IMR-90 (cell line): ENCODE measurements at regions not wholly inside any gene's neighbourhood (a gene's known extent, or its start where the extent isn't known, plus 50 kb on each side); places are given as distances from the start of the nearest gene placed in this dataset.

ENCODE experiments used
- ATAC-seq: fragments of 200-7000 bp; cut with Tn5 transposase; 2 replicates; pipeline ENCODE4 v1.9.1; 2020; ENCODE audit warnings: low read depth, mild to moderate bottlenecking, moderate library complexity
- BruUV-seq: library from RNA; stranded (reverse); fragments of 400-500 nt; replicated peaks from 2 replicates; lab custom pipeline; 2021; lab: Mats Ljungman, UMichigan
- CTCF ChIA-PET: fragments of 300-600 bp; formaldehyde crosslinking; extraction: SDS; loops from one replicate; lab custom pipeline; 2021; ENCODE audit warnings: antibody characterized with exemption; lab: Yijun Ruan, JAX
- POLR2A ChIA-PET: fragments of 300-600 bp; sonication (Branson Sonifier 250); formaldehyde crosslinking; loops from one replicate; lab custom pipeline; 2022; ENCODE audit warnings: antibody characterized with exemption; ENCODE audit not compliant: unreplicated experiment; lab: Charles Lee
- DNase-seq: peaks from one replicate; pipeline ENCODE4 v3.0.0; 2013
- H2AFZ ChIP-seq: replicated peaks from 2 replicates; pipeline ENCODE3; 2013; ENCODE audit warnings: low read length, mild to moderate bottlenecking; ENCODE audit not compliant: poor library complexity
- H2AK5ac ChIP-seq: 2 replicates; pipeline ENCODE4 v1.6.1; 2013; ENCODE audit warnings: low read depth, low read length, inconsistent platforms
- H2AK9ac ChIP-seq: replicated peaks from 2 replicates; pipeline ENCODE3; 2013; ENCODE audit warnings: mild to moderate bottlenecking, low read depth, low read length, moderate library complexity; ENCODE audit not compliant: poor library complexity
- H2BK120ac ChIP-seq: 2 replicates; pipeline ENCODE4 v1.6.1; 2013; ENCODE audit warnings: low read depth, low read length, inconsistent platforms
- H2BK15ac ChIP-seq: 3 replicates; pipeline ENCODE4 v1.6.1; 2013; ENCODE audit warnings: low read depth, low read length, inconsistent platforms
- H2BK20ac ChIP-seq: 2 replicates; pipeline ENCODE4 v1.6.1; 2013; ENCODE audit warnings: low read depth, mild to moderate bottlenecking, inconsistent platforms, low read length, moderate library complexity
- H2BK5ac ChIP-seq: 2 replicates; pipeline ENCODE4 v1.6.1; 2013; ENCODE audit warnings: mild to moderate bottlenecking, low read depth, low read length, inconsistent platforms; ENCODE audit not compliant: poor library complexity, severe bottlenecking
- H3K14ac ChIP-seq: replicated peaks from 2 replicates; pipeline ENCODE4 v1.6.1; 2013; ENCODE audit warnings: low read depth, low read length, inconsistent platforms
- H3K18ac ChIP-seq: 2 replicates; pipeline ENCODE4 v1.6.1; 2013; ENCODE audit warnings: low read depth, low read length, control low read depth
- H3K23ac ChIP-seq: 2 replicates; pipeline ENCODE4 v1.6.1; 2013; ENCODE audit warnings: low read depth, low read length, inconsistent platforms
- H3K27ac ChIP-seq: 2 replicates; pipeline ENCODE4 v1.5.1; 2013; ENCODE audit warnings: mild to moderate bottlenecking, control low read depth, low read length; ENCODE audit not compliant: insufficient read depth
- H3K27me3 ChIP-seq: 2 replicates; pipeline ENCODE4 v1.6.1; 2013; ENCODE audit warnings: low read length; ENCODE audit not compliant: control insufficient read depth, insufficient read depth
- H3K36me3 ChIP-seq: 2 replicates; pipeline ENCODE4 v1.6.1; 2013; ENCODE audit warnings: low read length, mixed read lengths; ENCODE audit not compliant: control insufficient read depth, insufficient read depth
- H3K4ac ChIP-seq: 2 replicates; pipeline ENCODE4 v1.6.1; 2013; ENCODE audit warnings: low read depth, low read length, inconsistent platforms
- H3K4me1 ChIP-seq: 2 replicates; pipeline ENCODE4 v1.6.1; 2013; ENCODE audit warnings: low read length, mixed read lengths; ENCODE audit not compliant: control insufficient read depth, insufficient read depth
- H3K4me2 ChIP-seq: 2 replicates; pipeline ENCODE4 v1.6.1; 2013; ENCODE audit warnings: low read depth, mild to moderate bottlenecking, control low read depth, low read length, moderate library complexity
- H3K4me3 ChIP-seq: 2 replicates; pipeline ENCODE4 v1.5.1; 2013; ENCODE audit warnings: low read depth, mild to moderate bottlenecking, control low read depth, low read length, moderate library complexity; ENCODE audit not compliant: insufficient read depth
- H3K56ac ChIP-seq: 2 replicates; pipeline ENCODE4 v1.6.1; 2013; ENCODE audit warnings: low read length, inconsistent platforms; ENCODE audit not compliant: insufficient read depth; ENCODE audit errors: extremely low read depth
- H3K79me1 ChIP-seq, 2 experiments: 2 replicates each; pipeline ENCODE4 v1.6.1; 2013; ENCODE audit warnings: low read length in 2 of 2, inconsistent platforms in 1 of 2, low read depth in 1 of 2
- H3K9ac ChIP-seq: 2 replicates; pipeline ENCODE4 v1.6.1; 2013; ENCODE audit warnings: low read depth, low read length, control low read depth
- H3K9me1 ChIP-seq: 2 replicates; pipeline ENCODE4 v1.6.1; 2013; ENCODE audit warnings: low read length, inconsistent platforms; ENCODE audit not compliant: insufficient read depth
- H3K9me3 ChIP-seq: 2 replicates; pipeline ENCODE4 v1.6.1; 2013; ENCODE audit warnings: low read length; ENCODE audit not compliant: control insufficient read depth, insufficient read depth
- H4K20me1 ChIP-seq: 2 replicates; pipeline ENCODE4 v1.6.1; 2013; ENCODE audit warnings: low read length, inconsistent platforms; ENCODE audit not compliant: insufficient read depth
- H4K5ac ChIP-seq: 2 replicates; pipeline ENCODE4 v1.6.1; 2013; ENCODE audit warnings: mild to moderate bottlenecking, low read depth, low read length, control low read depth
- H4K8ac ChIP-seq, 2 experiments: 2 replicates each; pipeline ENCODE4 v1.6.1; 2013; ENCODE audit warnings: low read depth in 2 of 2, low read length in 2 of 2, control low read depth in 1 of 2, inconsistent platforms in 1 of 2
- H4K91ac ChIP-seq: 2 replicates; pipeline ENCODE4 v1.6.1; 2013; ENCODE audit warnings: low read depth, low read length, inconsistent platforms; ENCODE audit not compliant: insufficient read depth
- BHLHE40 ChIP-seq: fragments of 150-350 bp; IDR thresholded peaks from 2 replicates; pipeline ENCODE4 v1.6.1; 2016; ENCODE audit warnings: mild to moderate bottlenecking, low read depth, low read length
- CEBPB ChIP-seq: IDR thresholded peaks from 2 replicates; pipeline ENCODE4 v1.6.1; 2012; ENCODE audit warnings: low read depth, low read length, improper control_type of control experiment
- CHD1 ChIP-seq: IDR thresholded peaks from 2 replicates; pipeline ENCODE4 v1.6.1; 2012; ENCODE audit warnings: low read depth, low read length, improper control_type of control experiment
- FOS ChIP-seq: fragments of 150-350 bp; IDR thresholded peaks from 2 replicates; pipeline ENCODE4 v1.6.1; 2016; ENCODE audit warnings: low read depth, low read length
- MAZ ChIP-seq: IDR thresholded peaks from 2 replicates; pipeline ENCODE4 v1.6.1; 2012; ENCODE audit warnings: low read depth, mild to moderate bottlenecking, low read length, improper control_type of control experiment, moderate library complexity, borderline replicate concordance
- POLR2A ChIP-seq: IDR thresholded peaks from 2 replicates; pipeline ENCODE4 v1.6.1; 2012; ENCODE audit warnings: mild to moderate bottlenecking, low read depth, low read length
- RAD21 ChIP-seq: IDR thresholded peaks from 2 replicates; pipeline ENCODE4 v1.6.1; 2012; ENCODE audit warnings: low read length, improper control_type of control experiment
- RCOR1 ChIP-seq: IDR thresholded peaks from 2 replicates; pipeline ENCODE4 v1.6.1; 2012; ENCODE audit warnings: mild to moderate bottlenecking, low read length, improper control_type of control experiment; ENCODE audit not compliant: insufficient replicate concordance
- RFX5 ChIP-seq: IDR thresholded peaks from 2 replicates; pipeline ENCODE4 v1.8.0; 2012; ENCODE audit warnings: low read depth, mild to moderate bottlenecking, low read length, moderate library complexity
- SMC3 ChIP-seq: fragments of 150-350 bp; IDR thresholded peaks from 2 replicates; pipeline ENCODE4 v1.6.1; 2016; ENCODE audit warnings: low read depth, mild to moderate bottlenecking, antibody characterized with exemption, low read length, moderate library complexity
- WGBS, 2 experiments: methylation state at CpG; one replicate each; pipeline versions ENCODE4 v1.1.5 to v1.1.7; 2013; ENCODE audit warnings: missing lambda C conversion rate in 2 of 2; ENCODE audit not compliant: insufficient read length in 1 of 2; ENCODE audit errors: extremely low coverage in 2 of 2; 5-methylcytosine and 5-hydroxymethylcytosine counted together
- dilution Hi-C: fragments of 300-500 bp; cut with HindIII; formaldehyde crosslinking; loops from one replicate; pipeline ENCODE4 v1.14.3; 2018; ENCODE audit warnings: low sequenced_read_pairs; ENCODE audit not compliant: unreplicated experiment
- in situ Hi-C: fragments of 300-500 bp; cut with MboI; formaldehyde crosslinking; loops from 3 replicates; pipeline ENCODE4 v1.14.3; 2019; ENCODE audit warnings: low sequenced_read_pairs, inconsistent platforms, mixed read lengths
- intact Hi-C: fragments of 100-400 bp; cut with micrococcal nuclease; formaldehyde crosslinking; loops from 2 replicates; pipeline ENCODE4 v1.10.0; 2022
- TF ChIP-seq, protein P1 (sequence below): conservative IDR thresholded peaks from 2 replicates; pipeline ENCODE4 v1.5.1; 2012; ENCODE audit warnings: mild to moderate bottlenecking, low read depth, low read length, improper control_type of control experiment
- TF ChIP-seq, protein P2 (sequence below): fragments of 150-350 bp; IDR thresholded peaks from 2 replicates; pipeline ENCODE4 v1.6.1; 2016; ENCODE audit warnings: low read depth, mild to moderate bottlenecking, low read length, moderate library complexity, borderline replicate concordance
- TF ChIP-seq, protein P3 (sequence below): fragments of 150-350 bp; IDR thresholded peaks from 2 replicates; pipeline ENCODE4 v1.6.1; 2017; ENCODE audit warnings: mild to moderate bottlenecking, antibody characterized with exemption, low read length, low read depth

DNA sequence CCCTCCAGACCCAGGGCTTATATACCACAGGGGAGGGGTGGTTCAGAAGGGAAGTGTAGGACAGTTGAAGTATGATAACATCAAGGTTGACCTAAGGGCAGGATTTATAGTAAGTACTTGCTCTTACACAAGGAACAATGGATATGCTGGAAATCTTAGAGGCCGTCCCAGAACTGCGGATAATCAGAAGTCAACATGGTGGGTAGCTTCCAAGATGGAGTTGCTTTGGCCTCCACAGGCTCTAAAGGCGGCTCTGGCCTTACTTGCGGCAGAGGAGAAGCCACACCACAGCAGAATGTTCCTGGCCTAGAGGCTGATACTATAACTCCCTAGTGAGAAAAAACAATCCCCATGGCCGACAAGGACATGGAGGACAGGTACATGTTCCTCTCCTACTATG is 344.7 kb downstream of the CDC5L start:
- Histone ChIP-seq H3K4ac (no peak overlapping the region), H2AK5ac (no peak overlapping the region), H3K79me1 (no peaks in the 10 kb centered on the region), H3K9me3 (no peaks in the 10 kb centered on the region), H3K4me1 (peaks cover 11% of the 10 kb centered on the region), H2BK5ac (no peak overlapping the region), H3K56ac (no peak overlapping the region), H2AK9ac (no peak overlapping the region), H3K27me3 (peaks cover 29% of the 10 kb centered on the region), H3K23ac (no peak overlapping the region), H2BK120ac (no peak overlapping the region), H3K14ac (no peak overlapping the region), H4K5ac (no peak overlapping the region), H3K4me2 (no peak overlapping the region), H3K27ac (no peak overlapping the region), H4K20me1 (peaks cover 14% of the 10 kb centered on the region; the same call in 1 of the 2 replicates), H2BK15ac (no peak overlapping the region), H4K8ac (no peak overlapping the region), H4K91ac (no peak overlapping the region), H2AFZ (no peak overlapping the region), H3K9me1 (peaks cover 12% of the 10 kb centered on the region), H3K36me3 (no peaks in the 10 kb centered on the region), H3K4me3 (no peak overlapping the region), H3K18ac (no peak overlapping the region), H2BK20ac (no peak overlapping the region), H3K9ac (no peak overlapping the region)
- no TSS peak for BruUV-seq
- dilution Hi-C loops (no loop called here), in situ Hi-C loops (no loop called here), intact Hi-C loops (no loop called here)
- DNase-seq (no peak), ATAC-seq (no peak)
- ChIA-PET POLR2A (no interaction called here), CTCF (no interaction called here)
- TF ChIP-seq POLR2A (no peak), SMC3 (no peak), RAD21 (no peak), FOS (no peak), BHLHE40 (no peak), RFX5 (no peak), CEBPB (no peak), RCOR1 (no peak), MAZ (no peak), CHD1 (no peak)
- TF ChIP-seq, protein P1, sequence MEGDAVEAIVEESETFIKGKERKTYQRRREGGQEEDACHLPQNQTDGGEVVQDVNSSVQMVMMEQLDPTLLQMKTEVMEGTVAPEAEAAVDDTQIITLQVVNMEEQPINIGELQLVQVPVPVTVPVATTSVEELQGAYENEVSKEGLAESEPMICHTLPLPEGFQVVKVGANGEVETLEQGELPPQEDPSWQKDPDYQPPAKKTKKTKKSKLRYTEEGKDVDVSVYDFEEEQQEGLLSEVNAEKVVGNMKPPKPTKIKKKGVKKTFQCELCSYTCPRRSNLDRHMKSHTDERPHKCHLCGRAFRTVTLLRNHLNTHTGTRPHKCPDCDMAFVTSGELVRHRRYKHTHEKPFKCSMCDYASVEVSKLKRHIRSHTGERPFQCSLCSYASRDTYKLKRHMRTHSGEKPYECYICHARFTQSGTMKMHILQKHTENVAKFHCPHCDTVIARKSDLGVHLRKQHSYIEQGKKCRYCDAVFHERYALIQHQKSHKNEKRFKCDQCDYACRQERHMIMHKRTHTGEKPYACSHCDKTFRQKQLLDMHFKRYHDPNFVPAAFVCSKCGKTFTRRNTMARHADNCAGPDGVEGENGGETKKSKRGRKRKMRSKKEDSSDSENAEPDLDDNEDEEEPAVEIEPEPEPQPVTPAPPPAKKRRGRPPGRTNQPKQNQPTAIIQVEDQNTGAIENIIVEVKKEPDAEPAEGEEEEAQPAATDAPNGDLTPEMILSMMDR = no peak
- TF ChIP-seq, protein P2, sequence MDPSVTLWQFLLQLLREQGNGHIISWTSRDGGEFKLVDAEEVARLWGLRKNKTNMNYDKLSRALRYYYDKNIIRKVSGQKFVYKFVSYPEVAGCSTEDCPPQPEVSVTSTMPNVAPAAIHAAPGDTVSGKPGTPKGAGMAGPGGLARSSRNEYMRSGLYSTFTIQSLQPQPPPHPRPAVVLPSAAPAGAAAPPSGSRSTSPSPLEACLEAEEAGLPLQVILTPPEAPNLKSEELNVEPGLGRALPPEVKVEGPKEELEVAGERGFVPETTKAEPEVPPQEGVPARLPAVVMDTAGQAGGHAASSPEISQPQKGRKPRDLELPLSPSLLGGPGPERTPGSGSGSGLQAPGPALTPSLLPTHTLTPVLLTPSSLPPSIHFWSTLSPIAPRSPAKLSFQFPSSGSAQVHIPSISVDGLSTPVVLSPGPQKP = no peak
- TF ChIP-seq, protein P3, sequence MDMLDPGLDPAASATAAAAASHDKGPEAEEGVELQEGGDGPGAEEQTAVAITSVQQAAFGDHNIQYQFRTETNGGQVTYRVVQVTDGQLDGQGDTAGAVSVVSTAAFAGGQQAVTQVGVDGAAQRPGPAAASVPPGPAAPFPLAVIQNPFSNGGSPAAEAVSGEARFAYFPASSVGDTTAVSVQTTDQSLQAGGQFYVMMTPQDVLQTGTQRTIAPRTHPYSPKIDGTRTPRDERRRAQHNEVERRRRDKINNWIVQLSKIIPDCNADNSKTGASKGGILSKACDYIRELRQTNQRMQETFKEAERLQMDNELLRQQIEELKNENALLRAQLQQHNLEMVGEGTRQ = no peak
- WGBS, 2 experiments = 96% methylated on average over 3 of the region's 5 CpGs; no CpG with 5 or more reads in 1 of the 2 experiments
